Spinal cord (tissue), 9 donors: ENCODE measurements at regions not wholly inside any gene's neighbourhood (a gene's known extent, or its start where the extent isn't known, plus 50 kb on each side); places are given as distances from the start of the nearest gene placed in this dataset.

Experiments used
- DNase-seq, 6 donors: peaks; one replicate each; pipeline versions ENCODE4 v3.0.0 to v3.0.0-alpha.2; 2013 to 2015; ENCODE audit warnings: low spot score in 6 of 6, low read depth in 4 of 6
- H3K27ac ChIP-seq: one replicate; pipeline ENCODE4 v1.5.1; 2013; ENCODE audit warnings: low read depth, low read length, control low read depth
- H3K27me3 ChIP-seq: one replicate; pipeline ENCODE4 v1.6.1; 2013; ENCODE audit warnings: low read length; ENCODE audit not compliant: control insufficient read depth, insufficient read depth
- H3K36me3 ChIP-seq: one replicate; pipeline ENCODE4 v1.6.1; 2013; ENCODE audit warnings: low read length; ENCODE audit not compliant: control insufficient read depth, insufficient read depth
- H3K4me1 ChIP-seq: one replicate; pipeline ENCODE4 v1.6.1; 2013; ENCODE audit warnings: low read length; ENCODE audit not compliant: control insufficient read depth, insufficient read depth
- H3K4me3 ChIP-seq: one replicate; pipeline ENCODE4 v1.5.1; 2013; ENCODE audit warnings: low read depth, low read length, control low read depth
- H3K9me3 ChIP-seq: one replicate; pipeline ENCODE4 v1.6.1; 2013; ENCODE audit warnings: low read length; ENCODE audit not compliant: control insufficient read depth, insufficient read depth
- WGBS: methylation state at CpG from one replicate; pipeline ENCODE4 v1.1.5; 2013; ENCODE audit warnings: missing lambda C conversion rate; ENCODE audit not compliant: insufficient coverage; 5-methylcytosine and 5-hydroxymethylcytosine counted together
- donor health status: healthy.

DNA sequence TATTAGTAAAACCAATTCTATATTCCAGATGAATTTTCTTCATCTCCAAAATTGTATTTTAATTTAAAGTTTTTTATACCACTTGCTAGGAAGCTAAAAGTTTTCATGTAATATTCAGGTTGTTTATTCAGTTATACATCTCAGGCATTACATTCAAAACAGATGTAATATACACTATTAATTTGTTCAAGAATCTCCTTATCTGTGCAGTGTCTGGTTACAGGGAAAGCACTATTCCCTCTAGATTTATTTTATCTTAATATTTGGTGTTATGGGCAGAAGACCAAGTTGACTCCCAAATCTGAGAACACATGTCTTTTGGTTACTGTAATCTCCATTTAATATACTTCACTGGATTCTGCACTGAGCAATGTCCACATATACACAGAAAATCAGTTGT lies 953.4 kb downstream of the ANKRD7 start:
- no peak for DNase-seq
- Histone ChIP-seq H3K36me3 (no peaks in the 10 kb centered on the region), H3K27ac (no peak overlapping the region), H3K27me3 (no peaks in the 10 kb centered on the region), H3K4me3 (no peak overlapping the region), H3K9me3 (no peaks in the 10 kb centered on the region), H3K4me1 (peaks cover 3% of the 10 kb centered on the region)

DNA sequence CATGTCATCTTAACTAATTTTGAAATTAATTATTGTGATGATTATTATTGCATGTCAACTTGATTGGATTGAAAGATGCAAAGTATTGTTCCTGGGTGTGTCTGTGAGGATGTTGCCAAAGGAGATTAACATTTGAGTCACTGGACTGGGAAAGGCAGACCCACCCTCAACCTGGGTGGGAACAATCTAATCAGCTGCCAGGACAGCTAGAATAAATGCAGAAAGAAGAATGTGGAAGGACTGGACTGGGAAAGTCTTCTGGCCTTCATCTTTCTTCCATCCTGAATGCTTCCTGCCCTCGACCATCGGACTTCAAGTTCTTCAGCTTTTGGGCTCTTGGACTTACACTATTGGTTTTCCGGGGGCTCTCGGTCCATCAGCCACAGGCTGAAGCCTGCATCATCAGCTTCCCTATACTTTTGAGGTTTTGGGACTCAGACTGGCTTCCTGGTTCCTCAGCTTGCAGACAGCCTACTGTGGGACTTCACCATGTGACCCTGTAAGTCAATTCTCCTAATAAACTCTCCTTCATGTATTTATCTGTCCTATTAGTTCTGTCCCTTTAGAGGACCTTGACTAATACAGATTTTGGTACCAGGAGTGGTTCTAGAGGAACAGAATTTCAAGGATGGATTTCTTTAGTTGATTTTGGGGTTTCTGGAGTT lies 959.8 kb downstream of the ANKRD7 start:
- H3K27ac ChIP-seq: no peak overlapping the region
- no peaks in the 10 kb centered on the region for H3K27me3 ChIP-seq
- H3K9me3 ChIP-seq: peaks cover 2% of the 10 kb centered on the region
- H3K4me3 ChIP-seq: no peak overlapping the region
- no peaks in the 10 kb centered on the region for H3K36me3 ChIP-seq
- H3K4me1 ChIP-seq: no peaks in the 10 kb centered on the region
- WGBS: 87% methylated on average over 4 of the region's 4 CpGs
- DNase-seq: no peak

DNA sequence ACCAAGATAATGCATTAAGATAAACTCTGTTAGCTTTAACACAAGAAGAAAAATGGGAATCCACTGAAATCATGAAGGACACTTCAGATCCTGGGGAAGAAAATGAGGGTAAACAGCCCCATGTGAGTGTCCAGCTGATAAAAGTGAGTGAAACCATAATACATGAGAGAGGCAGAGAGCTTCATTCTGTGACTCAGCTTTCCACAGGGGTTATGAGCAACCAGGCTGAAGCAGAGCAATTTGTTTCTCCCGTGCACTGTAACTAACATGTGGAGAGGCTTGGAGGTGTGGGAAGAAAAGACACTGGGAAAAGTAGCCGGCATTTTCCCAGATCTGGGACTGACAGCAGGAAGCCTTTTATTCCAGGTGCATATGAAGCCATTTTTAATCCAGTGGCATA lies 971.7 kb downstream of the ANKRD7 start:
- H3K36me3 ChIP-seq: no peaks in the 10 kb centered on the region
- H3K27ac ChIP-seq: no peak overlapping the region
- H3K27me3 ChIP-seq: no peaks in the 10 kb centered on the region
- no peak for DNase-seq
- no peak overlapping the region for H3K4me3 ChIP-seq
- 85% methylated on average over 2 of the region's 2 CpGs for WGBS
- H3K9me3 ChIP-seq: no peaks in the 10 kb centered on the region
- no peaks in the 10 kb centered on the region for H3K4me1 ChIP-seq

DNA sequence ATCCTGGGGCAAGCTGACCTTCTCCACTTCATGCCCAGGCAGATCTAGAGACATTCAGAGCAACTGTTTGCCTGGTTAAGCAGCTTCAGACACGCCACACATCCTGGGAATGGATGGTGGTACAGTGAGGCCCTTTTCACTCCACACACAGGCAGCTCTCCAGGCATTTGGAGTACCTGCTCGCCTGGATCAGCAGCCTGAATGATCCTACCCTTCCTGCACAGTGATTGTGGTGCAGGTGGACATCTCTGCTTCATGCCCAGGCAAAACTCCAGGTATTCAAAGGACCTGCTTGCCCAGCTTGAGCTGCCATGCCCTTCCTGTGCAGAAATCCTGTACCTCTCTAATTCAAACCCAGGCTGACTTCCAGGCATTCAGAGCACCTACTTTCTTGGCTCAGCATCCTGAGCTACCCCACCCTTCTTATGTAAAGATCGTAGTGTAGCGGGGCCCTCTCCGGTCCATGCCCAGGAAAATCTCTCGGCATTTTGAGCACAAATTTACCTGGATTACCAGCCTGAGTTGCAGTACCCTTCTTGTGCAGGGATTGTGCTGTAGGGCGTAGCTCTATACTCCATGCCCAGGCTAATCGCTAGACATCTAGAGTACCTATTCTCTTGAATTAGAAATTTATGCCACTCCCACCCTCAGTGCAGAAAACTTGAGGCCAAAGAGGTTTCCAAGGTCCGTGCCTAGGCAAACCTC lies 972.8 kb downstream of the ANKRD7 start:
- WGBS: 87% methylated on average over 7 of the region's 9 CpGs

DNA sequence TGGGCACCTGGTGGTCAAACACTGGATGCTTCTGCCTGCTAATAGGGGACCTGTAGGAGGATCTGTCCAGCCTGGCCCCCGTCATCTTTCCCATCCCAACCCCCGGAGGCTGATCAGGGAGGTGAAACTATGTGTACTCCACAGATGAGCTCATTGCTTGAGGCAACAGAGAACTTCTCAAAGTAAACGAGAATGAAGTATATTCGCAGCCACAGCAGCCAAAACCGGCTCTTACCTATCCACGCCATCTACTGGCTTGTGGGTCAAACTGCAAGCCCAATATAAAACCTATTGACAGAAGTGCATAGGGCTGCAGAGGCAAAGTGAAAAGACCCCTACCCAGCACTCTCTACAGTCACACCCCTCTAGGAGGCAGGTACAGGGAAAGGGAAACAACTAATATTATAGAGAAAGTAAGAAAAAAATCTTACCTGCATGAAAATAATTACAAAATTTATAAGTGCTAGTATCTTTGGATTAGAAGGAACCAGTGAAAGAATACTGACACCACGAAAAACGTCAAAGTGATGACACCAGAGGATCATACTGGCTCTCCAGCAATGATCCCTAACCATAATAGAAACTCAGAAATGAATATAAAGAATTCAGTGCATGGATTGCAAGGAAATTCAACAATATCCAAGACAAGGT lies 973.5 kb downstream of the ANKRD7 start:
- no peaks in the 10 kb centered on the region for H3K4me1 ChIP-seq
- no peaks in the 10 kb centered on the region for H3K27me3 ChIP-seq
- H3K36me3 ChIP-seq: no peaks in the 10 kb centered on the region
- H3K9me3 ChIP-seq: no peaks in the 10 kb centered on the region
- WGBS: 18% methylated on average over 5 of the region's 8 CpGs
- DNase-seq: peak in 2 of 6 donors; percentile 32 to 52
- H3K27ac ChIP-seq: no peak overlapping the region
- no peak overlapping the region for H3K4me3 ChIP-seq

More for the DNA sequence above, 972.8 kb downstream of the ANKRD7 start:
- no peak overlapping the region for H3K27ac ChIP-seq
- no peaks in the 10 kb centered on the region for H3K36me3 ChIP-seq
- H3K9me3 ChIP-seq: no peaks in the 10 kb centered on the region
- H3K27me3 ChIP-seq: no peaks in the 10 kb centered on the region
- H3K4me3 ChIP-seq: no peak overlapping the region
- no peaks in the 10 kb centered on the region for H3K4me1 ChIP-seq
- no peak for DNase-seq

DNA sequence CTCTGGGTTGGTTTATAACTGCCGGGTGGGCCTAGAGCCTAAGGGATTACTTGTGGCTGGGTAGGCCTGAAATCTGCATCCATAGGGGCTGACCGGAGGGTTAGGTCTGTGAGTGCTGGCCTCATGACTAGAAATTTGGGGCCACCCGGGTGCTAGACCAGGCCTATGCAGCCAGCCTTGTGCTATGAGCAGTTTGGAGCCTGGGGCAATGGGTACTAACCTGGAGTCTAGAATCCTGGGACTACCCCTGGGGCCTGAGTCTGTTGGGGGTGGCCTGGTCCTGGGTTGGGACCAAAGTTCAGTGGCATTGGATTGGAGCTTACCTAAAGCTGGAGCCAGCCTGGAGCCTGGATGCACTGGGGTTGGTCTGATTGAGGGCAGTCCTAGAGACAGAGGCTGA lies 995.2 kb downstream of the ANKRD7 start:
- Histone ChIP-seq H3K4me1 (no peaks in the 10 kb centered on the region), H3K36me3 (no peaks in the 10 kb centered on the region), H3K9me3 (peaks cover 2% of the 10 kb centered on the region), H3K27ac (no peak overlapping the region), H3K27me3 (no peaks in the 10 kb centered on the region), H3K4me3 (no peak overlapping the region)
- no peak for DNase-seq
- 80% methylated on average over 3 of the region's 3 CpGs for WGBS

DNA sequence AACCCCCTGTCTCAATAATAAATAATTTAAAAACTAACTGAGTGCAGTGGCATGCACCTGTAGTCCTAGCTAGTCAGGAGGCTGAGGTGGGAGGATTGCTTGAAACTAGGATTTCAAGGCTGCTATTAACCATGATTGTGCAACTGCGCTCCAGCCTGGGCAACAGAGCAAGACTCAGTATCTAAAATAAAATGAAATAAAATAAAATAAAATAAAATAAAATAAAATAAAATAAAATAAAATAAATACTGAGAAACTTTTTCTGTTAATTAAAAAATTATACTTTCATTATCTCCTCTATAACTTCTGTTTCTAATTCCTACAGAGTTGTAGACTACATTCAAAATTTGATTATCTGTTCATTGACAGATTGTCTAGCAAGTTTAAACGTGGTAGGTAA lies 999.4 kb downstream of the ANKRD7 start:
- Histone ChIP-seq H3K27ac (no peak overlapping the region), H3K4me3 (no peak overlapping the region), H3K4me1 (no peaks in the 10 kb centered on the region), H3K9me3 (no peaks in the 10 kb centered on the region), H3K27me3 (no peaks in the 10 kb centered on the region), H3K36me3 (no peaks in the 10 kb centered on the region)
- no CpG with 5 or more reads among the region's 2 CpGs for WGBS
- no peak for DNase-seq

DNA sequence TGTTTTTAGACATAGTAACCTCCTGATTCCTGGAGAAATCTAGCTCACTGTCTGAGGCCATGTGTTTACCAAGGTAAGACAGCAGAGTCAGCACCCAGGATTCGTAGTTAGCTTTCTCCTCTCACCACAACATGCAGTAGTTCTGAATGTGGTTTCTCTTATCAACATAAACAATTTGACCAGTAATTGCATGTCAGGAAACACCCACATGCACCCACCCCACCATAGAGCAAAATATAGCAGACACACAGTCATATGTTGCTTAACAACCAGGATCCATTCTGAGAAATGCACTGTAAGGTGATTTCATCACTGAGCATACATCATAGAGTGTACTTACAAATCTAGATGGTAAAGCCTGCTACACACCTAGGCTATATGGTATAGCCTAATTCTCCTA lies 1004.0 kb downstream of the ANKRD7 start:
- WGBS: 67% methylated on average over 1 of the region's 1 CpG
- H3K36me3 ChIP-seq: no peaks in the 10 kb centered on the region

DNA sequence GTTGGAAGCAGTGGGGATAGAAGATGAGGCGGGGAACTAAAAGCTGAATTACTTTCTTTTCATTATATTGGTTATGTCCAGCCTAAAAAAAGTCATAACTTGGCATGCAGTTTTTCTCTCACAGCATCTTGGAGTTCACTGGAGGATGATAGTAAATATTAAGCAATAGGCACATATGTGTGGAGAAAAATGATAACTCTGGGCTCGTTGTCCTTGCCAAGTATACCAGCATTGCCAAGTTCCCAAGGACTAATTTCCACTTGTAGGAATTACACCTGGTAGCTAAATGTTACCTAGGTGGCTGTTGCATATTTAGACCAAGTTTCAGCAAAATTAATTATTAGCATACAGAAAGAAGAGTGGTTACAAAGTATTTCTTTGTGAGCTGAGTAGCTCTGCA lies 1007.6 kb downstream of the ANKRD7 start:
- DNase-seq: no peak
- no peaks in the 10 kb centered on the region for H3K9me3 ChIP-seq
- no peaks in the 10 kb centered on the region for H3K36me3 ChIP-seq
- WGBS: no CpG with 5 or more reads among the region's 2 CpGs
- H3K4me1 ChIP-seq: no peaks in the 10 kb centered on the region
- no peak overlapping the region for H3K4me3 ChIP-seq
- no peaks in the 10 kb centered on the region for H3K27me3 ChIP-seq
- H3K27ac ChIP-seq: no peak overlapping the region

More for the DNA sequence above, 1004.0 kb downstream of the ANKRD7 start:
- H3K27ac ChIP-seq: no peak overlapping the region
- DNase-seq: no peak
- no peak overlapping the region for H3K4me3 ChIP-seq
- no peaks in the 10 kb centered on the region for H3K27me3 ChIP-seq
- no peaks in the 10 kb centered on the region for H3K9me3 ChIP-seq
- no peaks in the 10 kb centered on the region for H3K4me1 ChIP-seq

DNA sequence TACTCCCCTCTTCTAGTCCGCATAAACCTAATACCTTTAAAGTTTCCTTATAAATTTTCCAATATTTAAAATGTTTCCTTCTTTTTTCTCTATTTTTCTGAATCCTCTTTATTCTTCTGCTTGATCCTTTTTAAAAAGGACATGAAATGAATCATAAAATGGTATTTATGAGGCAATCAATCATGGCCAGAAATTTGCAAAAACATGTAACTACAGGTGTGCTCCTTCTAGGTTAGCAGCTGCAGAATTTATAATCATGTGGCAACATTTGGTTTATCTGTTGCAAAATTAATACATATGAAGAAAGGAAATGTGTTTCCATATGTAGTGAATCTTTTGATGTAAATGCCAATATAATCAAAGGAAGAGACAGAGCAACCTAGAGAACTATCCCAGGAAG lies 1008.5 kb downstream of the ANKRD7 start:
- DNase-seq: no peak
- Histone ChIP-seq H3K36me3 (no peaks in the 10 kb centered on the region), H3K27me3 (no peaks in the 10 kb centered on the region), H3K4me3 (no peak overlapping the region), H3K4me1 (no peaks in the 10 kb centered on the region), H3K9me3 (no peaks in the 10 kb centered on the region), H3K27ac (no peak overlapping the region)
- WGBS: no CpG with 5 or more reads among the region's 1 CpG
